HCT116 (cell line): ENCODE measurements at regions not wholly inside any gene's neighbourhood (a gene's known extent, or its start where the extent isn't known, plus 50 kb on each side); places are given as distances from the start of the nearest gene placed in this dataset.

Experiments
- ATAC-seq: fragments of 200-7000 bp; cut with Tn5 transposase; 2 replicates; pipeline ENCODE4 v1.9.1; 2020; ENCODE audit warnings: mild to moderate bottlenecking, moderate library complexity
- BruUV-seq: library from RNA; stranded (reverse); fragments of 400-500 nt; replicated peaks from 2 replicates; lab custom pipeline; 2021; lab: Mats Ljungman, UMichigan
- CTCF ChIA-PET: fragments of 300-600 bp; sonication (Branson Sonifier 250); formaldehyde crosslinking; loops from one replicate; lab custom pipeline; 2021; ENCODE audit warnings: antibody characterized with exemption; lab: Charles Lee
- POLR2A ChIA-PET: fragments of 300-600, 350-600 bp; sonication (Branson Sonifier 250); formaldehyde crosslinking; loops from one replicate; lab custom pipeline; 2021; ENCODE audit warnings: antibody characterized with exemption; lab: Charles Lee
- RAD21 ChIA-PET, 2 experiments: fragments of 300-600 bp; sonication (Branson Sonifier 250); formaldehyde crosslinking; loops; one replicate each; lab custom pipeline; 2023; ENCODE audit warnings: low total read pairs in 2 of 2; ENCODE audit not compliant: uncharacterized antibody in 2 of 2, unreplicated experiment in 2 of 2, low non-redundant PET in 1 of 2; lab: Charles Lee
- DNase-seq: peaks from one replicate; pipeline ENCODE4 v3.0.0-alpha.2; 2010; ENCODE audit warnings: low read depth, low spot score
- H2AFZ ChIP-seq: fragments of 200-600 bp; shearing (Covaris generic), sonication (generic); 2 replicates; pipeline ENCODE4 v1.6.1; 2017; ENCODE audit warnings: low read depth, mixed run types, mixed read lengths, antibody characterized with exemption, low read length; ENCODE audit not compliant: poor library complexity, severe bottlenecking
- H3K27ac ChIP-seq: 2 replicates; pipeline ENCODE4 v1.5.1; 2012; ENCODE audit warnings: low read depth, low read length
- H3K27me3 ChIP-seq: fragments of 200-600 bp; sonication (generic); 2 replicates; pipeline ENCODE4 v1.6.1; 2016; ENCODE audit warnings: mixed run types, low read length, mixed read lengths; ENCODE audit not compliant: insufficient read depth
- H3K36me3 ChIP-seq, 2 experiments: fragments of 200-500 bp in 1 of 2; fragments of 200-600 bp in 1 of 2; sonication (Bioruptor generic) in 1 of 2; sonication (generic) in 1 of 2; 2 replicates each; pipeline versions ENCODE4 v1.5.1 to v1.6.1; 2014 to 2016; ENCODE audit warnings: low read length in 2 of 2, inconsistent platforms in 1 of 2, mixed read lengths in 1 of 2, mixed run types in 1 of 2; ENCODE audit not compliant: insufficient read depth in 2 of 2, control insufficient read depth in 1 of 2
- H3K4me1 ChIP-seq, 2 experiments: fragments of 200-600 bp in 1 of 2; sonication (generic) in 1 of 2; 2 replicates each; pipeline versions ENCODE4 v1.5.1 to v1.6.1; 2012 to 2017; ENCODE audit warnings: low read length in 2 of 2, inconsistent platforms in 1 of 2, mild to moderate bottlenecking in 1 of 2, mixed read lengths in 1 of 2, mixed run types in 1 of 2, moderate library complexity in 1 of 2; ENCODE audit not compliant: insufficient read depth in 2 of 2, control insufficient read depth in 1 of 2
- H3K4me2 ChIP-seq: fragments of 200-600 bp; sonication (generic); 2 replicates; pipeline ENCODE4 v1.6.1; 2017; ENCODE audit warnings: mixed run types, low read length, mixed read lengths
- H3K4me3 ChIP-seq, 2 experiments: fragments of 200-600 bp in 1 of 2; sonication (generic) in 1 of 2; replicated peaks in 1 of 2; 2 replicates each; pipeline ENCODE4 v1.5.1; 2011 to 2016; ENCODE audit warnings: low read length in 2 of 2, control low read depth in 1 of 2, low read depth in 1 of 2, mild to moderate bottlenecking in 1 of 2, mixed read lengths in 1 of 2, mixed run types in 1 of 2
- H3K79me2 ChIP-seq: fragments of 200-600 bp; sonication (generic); 2 replicates; pipeline ENCODE4 v1.6.1; 2017; ENCODE audit warnings: mild to moderate bottlenecking, mixed run types, low read length, moderate library complexity, mixed read lengths; ENCODE audit not compliant: insufficient read depth
- H3K9ac ChIP-seq: fragments of 200-600 bp; sonication (generic); 2 replicates; pipeline ENCODE4 v1.6.1; 2016; ENCODE audit warnings: low read length, mixed read lengths
- H3K9me2 ChIP-seq: fragments of 200-600 bp; sonication (generic), shearing (Covaris generic); 2 replicates; pipeline ENCODE4 v1.6.1; 2017; ENCODE audit warnings: mixed run types, mild to moderate bottlenecking, moderate library complexity; ENCODE audit not compliant: insufficient read depth
- H3K9me3 ChIP-seq, 2 experiments: fragments of 200-500 bp in 1 of 2; fragments of 200-600 bp in 1 of 2; sonication (Bioruptor generic) in 1 of 2; sonication (generic) in 1 of 2; 2 replicates each; pipeline ENCODE4 v1.6.1; 2014 to 2017; ENCODE audit warnings: low read length in 2 of 2, mixed read lengths in 2 of 2, inconsistent platforms in 1 of 2, low read depth in 1 of 2, mild to moderate bottlenecking in 1 of 2, mixed run types in 1 of 2, moderate library complexity in 1 of 2; ENCODE audit not compliant: control insufficient read depth in 1 of 2, insufficient read depth in 1 of 2
- H4K20me1 ChIP-seq: fragments of 200-600 bp; sonication (generic), shearing (Covaris generic); 2 replicates; pipeline ENCODE4 v1.6.1; 2017; ENCODE audit warnings: mixed run types, mild to moderate bottlenecking, moderate library complexity; ENCODE audit not compliant: insufficient read depth
- ATF3 ChIP-seq: IDR thresholded peaks from 2 replicates; pipeline ENCODE4 v1.6.1; 2012
- CEBPB ChIP-seq: IDR thresholded peaks from 2 replicates; pipeline ENCODE4 v1.6.1; 2012; ENCODE audit warnings: low read depth
- CTCF ChIP-seq, 3 experiments: fragments of 200-600 bp in 1 of 3; sonication (generic) in 1 of 3; IDR thresholded peaks in 2 of 3; conservative IDR thresholded peaks in 1 of 3; 2 replicates each; pipeline ENCODE4 v1.5.1; 2012 to 2017; ENCODE audit warnings: low read depth in 2 of 3, low read length in 2 of 3, antibody characterized with exemption in 1 of 3, borderline replicate concordance in 1 of 3, control low read depth in 1 of 3, mild to moderate bottlenecking in 1 of 3, mixed read lengths in 1 of 3, mixed run types in 1 of 3, moderate library complexity in 1 of 3; ENCODE audit not compliant: insufficient read depth in 1 of 3
- EGR1 ChIP-seq: IDR thresholded peaks from 2 replicates; pipeline ENCODE4 v1.6.1; 2012; ENCODE audit warnings: low read depth
- EZH2 ChIP-seq: fragments of 200-600 bp; sonication (generic); IDR thresholded peaks from 2 replicates; pipeline ENCODE4 v1.6.1; 2017; ENCODE audit warnings: antibody characterized with exemption, mixed run types
- EZH2phosphoT487 ChIP-seq: fragments of 200-600 bp; IDR thresholded peaks from 2 replicates; pipeline ENCODE4 v1.6.1; 2018; ENCODE audit warnings: antibody characterized with exemption, borderline replicate concordance
- FOSL1 ChIP-seq: IDR thresholded peaks from 2 replicates; pipeline ENCODE4 v1.6.1; 2012; ENCODE audit warnings: low read depth
- JUND ChIP-seq: IDR thresholded peaks from 2 replicates; pipeline ENCODE4 v1.6.1; 2012
- MAX ChIP-seq: IDR thresholded peaks from 2 replicates; pipeline ENCODE4 v1.6.1; 2012
- POLR2A ChIP-seq: IDR thresholded peaks from 2 replicates; pipeline ENCODE4 v1.7.0; 2011; ENCODE audit warnings: borderline replicate concordance; ENCODE audit not compliant: insufficient read depth, insufficient read length; ENCODE audit errors: extremely low read depth
- RAD21 ChIP-seq: IDR thresholded peaks from 2 replicates; pipeline ENCODE4 v1.6.1; 2012; ENCODE audit warnings: low read depth, mild to moderate bottlenecking
- REST ChIP-seq: IDR thresholded peaks from 2 replicates; pipeline ENCODE4 v1.6.1; 2012; ENCODE audit warnings: low read depth
- SIN3A ChIP-seq: IDR thresholded peaks from 2 replicates; pipeline ENCODE4 v1.6.1; 2012; ENCODE audit warnings: low read depth
- SP1 ChIP-seq: IDR thresholded peaks from 2 replicates; pipeline ENCODE4 v1.6.1; 2012; ENCODE audit warnings: low read depth
- SRF ChIP-seq: IDR thresholded peaks from 2 replicates; pipeline ENCODE4 v1.6.1; 2012; ENCODE audit warnings: low read depth
- TCF7L2 ChIP-seq: IDR thresholded peaks from 2 replicates; pipeline ENCODE4 v1.7.0; 2011; ENCODE audit warnings: borderline replicate concordance, inconsistent platforms; ENCODE audit not compliant: insufficient read depth, insufficient read length; ENCODE audit errors: extremely low read depth
- YY1 ChIP-seq: IDR thresholded peaks from 2 replicates; pipeline ENCODE4 v1.6.1; 2011; ENCODE audit warnings: low read length, low read depth, moderate library complexity, mild to moderate bottlenecking; ENCODE audit not compliant: insufficient replicate concordance; ENCODE audit errors: extremely low read depth
- ZBTB33 ChIP-seq: IDR thresholded peaks from 2 replicates; pipeline ENCODE4 v1.6.1; 2011; ENCODE audit warnings: mild to moderate bottlenecking, low read length, moderate library complexity; ENCODE audit not compliant: insufficient replicate concordance; ENCODE audit errors: extremely low read depth
- ZFX ChIP-seq: fragments of 450-650 bp; IDR thresholded peaks from 2 replicates; pipeline ENCODE4 v1.6.1; 2017
- ZNF274 ChIP-seq: fragments of 200-500 bp; sonication (Bioruptor generic); IDR thresholded peaks from 2 replicates; pipeline ENCODE4 v1.6.1; 2014; ENCODE audit warnings: mild to moderate bottlenecking, low read depth, low read length, inconsistent platforms
- intact Hi-C: fragments of 100-400 bp; cut with micrococcal nuclease; formaldehyde crosslinking; loops from 2 replicates; pipeline ENCODE4 v1.10.0; 2022

GRCh38 chr20:12947691-12948090 lies 61.1 kb upstream of the SPTLC3 start:
- H3K36me3 ChIP-seq = no peaks in the 10 kb centered on the region
- no peaks in the 10 kb centered on the region for H3K27me3 ChIP-seq
- H2AFZ ChIP-seq = no peak overlapping the region
- no peak overlapping the region for H3K4me2 ChIP-seq
- CTCF ChIA-PET = no interaction called here
- RAD21 ChIA-PET = no interaction called here
- H3K9me2 ChIP-seq = no peaks in the 10 kb centered on the region
- intact Hi-C loops = no loop called here
- no peak for DNase-seq
- no peak overlapping the region for H3K4me3 ChIP-seq
- no peak for ATAC-seq
- no peak overlapping the region for H3K27ac ChIP-seq
- no peaks in the 10 kb centered on the region for H3K4me1 ChIP-seq
- TF ChIP-seq SIN3A (no peak), SRF (no peak), EZH2 (no peak), EGR1 (no peak), POLR2A (no peak), TCF7L2 (no peak), MAX (no peak), JUND (no peak), RAD21 (no peak), ATF3 (no peak), EZH2phosphoT487 (no peak), SP1 (no peak), ZFX (no peak), CTCF (IDR thresholded peaks at IDR 0.05 in 2 of 3, conservative IDR thresholded peaks at IDR 0.05 in 1 of 3; ENCODE audit: borderline replicate concordance in 1 of 3, insufficient read depth in 1 of 3, low read depth in 2 of 3, low read length in 2 of 3) (no peak), ZBTB33 (no peak), REST (no peak), FOSL1 (no peak), CEBPB (no peak), ZNF274 (no peak), YY1 (no peak)
- BruUV-seq = no TSS peak
- H3K79me2 ChIP-seq = no peaks in the 10 kb centered on the region
- no peak overlapping the region for H3K9ac ChIP-seq
- POLR2A ChIA-PET = no interaction called here
- H3K9me3 ChIP-seq = no peaks in the 10 kb centered on the region
- no peaks in the 10 kb centered on the region for H4K20me1 ChIP-seq
